ENCODE measurements at regions not wholly inside any gene's neighbourhood (a gene's known extent, or its start where the extent isn't known, plus 50 kb on each side); places are given as distances from the start of the nearest gene placed in this dataset.

DNA sequence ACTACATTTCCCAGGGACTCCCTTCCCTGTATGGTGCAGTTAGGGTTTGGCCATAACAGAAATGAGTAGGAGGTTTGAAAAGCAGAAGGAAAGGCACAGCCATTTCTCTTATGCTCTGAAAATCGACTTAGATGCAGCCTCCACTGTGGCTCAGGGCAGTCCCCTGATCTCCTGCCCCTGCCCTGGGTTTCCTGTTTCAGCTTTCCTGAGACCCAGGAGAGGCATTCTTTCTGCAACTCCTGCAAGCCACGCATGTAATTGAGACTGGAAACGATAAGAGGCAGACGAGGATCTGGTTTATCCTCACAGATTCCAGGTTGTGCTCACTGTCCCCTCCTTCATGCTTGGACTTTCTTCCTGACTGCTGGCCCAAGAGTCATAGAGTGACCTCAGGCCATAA is 461.2 kb upstream of the VSTM2A start:
- no peak for DNase-seq (ENCODE audit: low read depth)
- TF ChIP-seq, protein P1, sequence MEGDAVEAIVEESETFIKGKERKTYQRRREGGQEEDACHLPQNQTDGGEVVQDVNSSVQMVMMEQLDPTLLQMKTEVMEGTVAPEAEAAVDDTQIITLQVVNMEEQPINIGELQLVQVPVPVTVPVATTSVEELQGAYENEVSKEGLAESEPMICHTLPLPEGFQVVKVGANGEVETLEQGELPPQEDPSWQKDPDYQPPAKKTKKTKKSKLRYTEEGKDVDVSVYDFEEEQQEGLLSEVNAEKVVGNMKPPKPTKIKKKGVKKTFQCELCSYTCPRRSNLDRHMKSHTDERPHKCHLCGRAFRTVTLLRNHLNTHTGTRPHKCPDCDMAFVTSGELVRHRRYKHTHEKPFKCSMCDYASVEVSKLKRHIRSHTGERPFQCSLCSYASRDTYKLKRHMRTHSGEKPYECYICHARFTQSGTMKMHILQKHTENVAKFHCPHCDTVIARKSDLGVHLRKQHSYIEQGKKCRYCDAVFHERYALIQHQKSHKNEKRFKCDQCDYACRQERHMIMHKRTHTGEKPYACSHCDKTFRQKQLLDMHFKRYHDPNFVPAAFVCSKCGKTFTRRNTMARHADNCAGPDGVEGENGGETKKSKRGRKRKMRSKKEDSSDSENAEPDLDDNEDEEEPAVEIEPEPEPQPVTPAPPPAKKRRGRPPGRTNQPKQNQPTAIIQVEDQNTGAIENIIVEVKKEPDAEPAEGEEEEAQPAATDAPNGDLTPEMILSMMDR (IDR thresholded peaks at IDR 0.05; ENCODE audit: insufficient read depth, low read depth, low read length): no peak

DNA sequence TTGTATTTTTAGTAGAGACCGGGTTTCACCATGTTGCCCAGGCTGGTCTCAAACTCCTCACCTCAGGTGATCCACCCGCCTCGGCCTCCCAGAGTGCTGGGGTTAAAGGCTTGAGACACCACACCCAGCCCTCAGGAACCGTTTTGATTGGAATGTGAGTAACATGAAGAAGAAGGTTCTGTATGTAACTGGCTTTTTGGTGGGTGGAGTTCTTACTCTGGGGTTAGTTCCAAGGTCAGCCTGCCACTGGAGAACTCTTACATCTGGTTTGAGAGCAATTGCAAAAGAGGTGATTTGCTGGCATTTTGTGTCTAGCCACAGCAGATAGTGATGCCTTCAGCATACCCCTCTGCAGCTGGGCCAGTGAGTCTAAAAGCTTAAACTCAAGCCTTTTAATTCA is 457.8 kb upstream of the VSTM2A start:
- no peak for DNase-seq (ENCODE audit: low read depth)
- no peak overlapping the region for H3K4me3 ChIP-seq (ENCODE audit: low read depth, low read length)
- TF ChIP-seq, protein P1 (IDR thresholded peaks at IDR 0.05; ENCODE audit: insufficient read depth, low read depth, low read length): no peak

More for the DNA sequence above, 461.2 kb upstream of the VSTM2A start:
- no peak overlapping the region for H3K4me3 ChIP-seq (ENCODE audit: low read depth, low read length)

DNA sequence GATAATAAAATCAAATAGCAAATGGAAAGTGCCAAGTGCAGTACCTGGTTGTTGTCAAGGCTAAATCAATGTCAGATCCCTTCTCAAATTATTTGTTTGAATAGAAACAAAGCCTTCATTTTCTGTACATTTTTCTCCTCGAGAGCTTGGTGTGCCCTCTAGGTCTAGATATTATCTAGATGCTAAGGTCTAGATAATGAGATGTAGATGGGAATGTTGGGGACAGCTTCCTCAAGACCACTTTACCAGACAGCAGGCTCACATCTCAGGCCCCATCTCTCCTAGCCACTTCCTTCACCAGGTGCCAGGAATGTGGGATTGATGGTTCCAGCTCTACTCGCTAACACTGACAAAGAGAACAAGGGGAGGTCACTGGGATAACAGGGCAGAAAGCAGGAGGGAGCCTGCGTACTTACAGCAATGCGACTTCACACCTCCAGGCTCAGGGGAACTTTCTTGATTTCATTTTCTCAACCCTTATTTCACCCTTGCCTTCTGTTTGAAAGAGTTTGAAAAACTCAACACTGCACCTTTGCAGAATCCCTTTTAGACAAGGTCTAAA is 451.4 kb upstream of the VSTM2A start:
- TF ChIP-seq, protein P1 (IDR thresholded peaks at IDR 0.05; ENCODE audit: insufficient read depth, low read depth, low read length): no peak
- DNase-seq (ENCODE audit: low read depth): no peak
- no peak overlapping the region for H3K4me3 ChIP-seq (ENCODE audit: low read depth, low read length)

DNA sequence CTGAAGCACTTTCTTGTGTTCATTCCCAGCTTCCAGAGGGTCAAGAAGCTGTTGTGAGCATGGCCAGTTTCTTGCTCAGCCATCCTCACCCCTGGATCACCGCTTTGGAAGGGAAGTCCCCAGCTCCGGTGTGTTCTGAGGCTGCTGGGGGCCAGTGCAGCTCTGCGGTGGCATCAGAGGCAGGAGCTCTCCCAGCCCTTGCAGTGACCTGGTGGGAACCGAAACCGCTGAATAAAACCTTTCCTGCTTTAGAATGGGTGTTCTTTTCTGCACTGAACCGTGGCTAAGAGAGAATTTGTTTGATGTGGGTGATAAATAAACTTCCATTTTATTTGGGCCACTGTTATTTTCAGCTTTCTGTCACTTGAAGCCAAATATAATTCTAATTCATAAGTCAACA is 450.9 kb upstream of the VSTM2A start:
- TF ChIP-seq, protein P1 (IDR thresholded peaks at IDR 0.05; ENCODE audit: insufficient read depth, low read depth, low read length): no peak
- DNase-seq (ENCODE audit: low read depth): no peak
- H3K4me3 ChIP-seq (ENCODE audit: low read depth, low read length): no peak overlapping the region

DNA sequence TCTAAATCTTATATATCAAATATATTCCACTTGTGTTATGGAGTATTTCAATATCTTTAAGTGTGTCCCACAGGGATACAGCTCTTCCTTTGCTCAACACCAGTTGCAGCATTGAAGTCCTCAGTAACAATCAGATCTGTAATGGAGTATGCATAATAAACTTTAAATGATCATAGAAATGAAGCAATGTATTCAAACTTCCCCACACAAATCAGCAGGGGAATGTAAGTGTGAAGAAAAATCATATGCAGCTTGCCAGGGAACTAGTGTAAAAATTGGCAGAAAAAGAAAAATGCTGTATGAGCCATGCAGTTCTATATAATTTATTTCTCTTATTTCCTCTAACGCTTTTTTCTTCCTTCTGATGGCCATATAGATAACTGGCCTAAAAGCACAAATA is 444.3 kb upstream of the VSTM2A start:
- DNase-seq (ENCODE audit: low read depth): no peak
- TF ChIP-seq, protein P1 (IDR thresholded peaks at IDR 0.05; ENCODE audit: insufficient read depth, low read depth, low read length): no peak
- H3K4me3 ChIP-seq (ENCODE audit: low read depth, low read length): no peak overlapping the region

DNA sequence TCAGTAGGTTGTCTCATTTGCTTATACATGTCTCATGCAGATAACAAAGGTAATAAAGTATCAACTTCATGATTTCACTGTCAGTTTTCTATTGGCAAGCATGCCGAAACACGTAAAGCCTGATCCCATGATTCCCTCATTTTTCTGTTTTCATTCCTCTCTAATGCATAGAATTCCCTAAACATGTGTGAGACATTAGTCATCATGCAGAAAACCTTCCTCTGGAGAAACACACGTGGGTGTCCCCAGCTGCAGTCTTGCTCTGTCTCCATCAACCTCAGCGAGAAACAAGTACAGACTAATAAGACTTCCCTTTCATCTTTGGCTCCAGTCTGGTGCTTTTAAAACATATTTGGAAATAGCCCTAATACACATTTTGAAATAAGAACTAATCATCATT is 432.7 kb upstream of the VSTM2A start:
- H3K4me3 ChIP-seq (ENCODE audit: low read depth, low read length): no peak overlapping the region
- no peak for DNase-seq (ENCODE audit: low read depth)
- TF ChIP-seq, protein P1 (IDR thresholded peaks at IDR 0.05; ENCODE audit: insufficient read depth, low read depth, low read length): no peak
